ENCODE measurements at regions not wholly inside any gene's neighbourhood (a gene's known extent, or its start where the extent isn't known, plus 50 kb on each side); places are given as distances from the start of the nearest gene placed in this dataset.

- no peak for DNase-seq (ENCODE audit: low spot score)
Measured at GRCh38 chr21:14722841-14723483, 176.8 kb upstream of the SAMSN1 start.

GRCh38 chr21:14720237-14720636 is 174.1 kb upstream of the SAMSN1 start:
- DNase-seq (ENCODE audit: low spot score), result no peak

GRCh38 chr21:14718951-14719350 is 172.8 kb upstream of the SAMSN1 start:
- no peak for DNase-seq (ENCODE audit: low spot score)

GRCh38 chr21:14716761-14717396 is 170.8 kb upstream of the SAMSN1 start:
- no peak for DNase-seq (ENCODE audit: low spot score)

- no peak for DNase-seq (ENCODE audit: low spot score)
Measured at GRCh38 chr21:14713109-14713508, 167.0 kb upstream of the SAMSN1 start.

GRCh38 chr21:14712121-14712715 is 166.1 kb upstream of the SAMSN1 start:
- DNase-seq (ENCODE audit: low spot score), result no peak

- DNase-seq (ENCODE audit: low spot score), result no peak
Measured at GRCh38 chr21:14711287-14711686, 165.2 kb upstream of the SAMSN1 start.

- DNase-seq (ENCODE audit: low spot score), result no peak
Measured at GRCh38 chr21:14707511-14708020, 161.5 kb upstream of the SAMSN1 start.

- DNase-seq (ENCODE audit: low spot score), result no peak
Measured at GRCh38 chr21:14706712-14707510, 160.8 kb upstream of the SAMSN1 start.

GRCh38 chr21:14699433-14700407 is 153.6 kb upstream of the SAMSN1 start:
- no peak for DNase-seq (ENCODE audit: low spot score)

- no peak for DNase-seq (ENCODE audit: low spot score)
Measured at GRCh38 chr21:14697769-14698168, 151.7 kb upstream of the SAMSN1 start.

- no peak for DNase-seq (ENCODE audit: low spot score)
Measured at GRCh38 chr21:14694817-14695216, 148.7 kb upstream of the SAMSN1 start.

GRCh38 chr21:14693997-14694396 is 147.9 kb upstream of the SAMSN1 start:
- no peak for DNase-seq (ENCODE audit: low spot score)

GRCh38 chr21:14691914-14692313 is 145.8 kb upstream of the SAMSN1 start:
- DNase-seq (ENCODE audit: low spot score), result no peak

- no peak for DNase-seq (ENCODE audit: low spot score)
Measured at GRCh38 chr21:14690886-14691285, 144.8 kb upstream of the SAMSN1 start.

- no peak for DNase-seq (ENCODE audit: low spot score)
Measured at GRCh38 chr21:14688936-14689335, 142.8 kb upstream of the SAMSN1 start.

- DNase-seq (ENCODE audit: low spot score), result no peak
Measured at GRCh38 chr21:14688412-14688811, 142.3 kb upstream of the SAMSN1 start.

GRCh38 chr21:14687268-14687625 is 141.1 kb upstream of the SAMSN1 start:
- no peak for DNase-seq (ENCODE audit: low spot score)

GRCh38 chr21:14686466-14687267 is 140.6 kb upstream of the SAMSN1 start:
- DNase-seq (ENCODE audit: low spot score), result no peak

- DNase-seq (ENCODE audit: low spot score), result no peak
Measured at GRCh38 chr21:14685568-14685967, 139.5 kb upstream of the SAMSN1 start.

- no peak for DNase-seq (ENCODE audit: low spot score)
Measured at GRCh38 chr21:14684071-14684470, 138.0 kb upstream of the SAMSN1 start.
